RPMI7951 (cell line): ENCODE measurements at regions not wholly inside any gene's neighbourhood (a gene's known extent, or its start where the extent isn't known, plus 50 kb on each side); places are given as distances from the start of the nearest gene placed in this dataset.
"Not testable (repeated sequence)": the region's sequence is repeated elsewhere in the genome, so short reads cannot be mapped to it uniquely, and the experiment has no call there.

Experiments used
- DNase-seq: peaks from one replicate; pipeline ENCODE4 v3.0.0-alpha.2; 2012; ENCODE audit warnings: low read depth

DNA sequence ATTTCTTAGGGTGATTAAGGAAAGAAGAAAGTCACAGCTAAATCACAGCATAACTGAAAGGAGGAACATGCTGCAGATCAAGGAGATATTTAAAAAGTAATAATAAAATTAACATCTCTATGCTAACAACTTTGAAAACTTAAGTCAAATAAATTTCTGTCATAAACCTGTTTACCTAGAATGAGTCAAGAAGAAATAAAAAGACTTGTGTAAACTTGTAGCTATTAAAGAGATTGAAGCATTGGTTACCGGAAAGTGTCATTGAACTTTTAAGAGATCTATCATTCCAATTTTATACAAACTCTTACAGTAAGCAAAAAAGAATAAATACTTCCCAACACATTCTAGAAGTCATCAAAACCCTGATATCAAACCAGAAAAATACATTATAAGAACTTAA is 520.1 kb upstream of the SYT4 start:
- no peak for DNase-seq

DNA sequence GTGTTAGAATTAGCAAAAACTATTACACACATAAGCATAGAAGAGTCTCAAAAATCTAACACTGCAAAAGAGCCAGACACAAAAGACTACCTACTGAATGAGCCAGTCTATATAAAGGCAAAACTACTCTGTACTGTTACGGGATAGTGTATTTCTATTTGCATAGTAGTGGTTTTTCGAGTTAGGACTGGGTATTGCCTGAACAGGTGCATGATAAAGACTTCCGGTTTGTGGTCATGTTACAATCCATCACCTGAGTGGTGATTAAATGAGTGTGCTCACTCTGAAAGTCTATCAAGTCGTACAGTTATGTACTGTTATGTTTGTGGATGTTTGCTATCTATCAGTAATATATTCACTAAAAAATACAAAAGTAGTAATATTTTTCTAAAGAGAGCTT is 523.3 kb upstream of the SYT4 start:
- DNase-seq = no peak

DNA sequence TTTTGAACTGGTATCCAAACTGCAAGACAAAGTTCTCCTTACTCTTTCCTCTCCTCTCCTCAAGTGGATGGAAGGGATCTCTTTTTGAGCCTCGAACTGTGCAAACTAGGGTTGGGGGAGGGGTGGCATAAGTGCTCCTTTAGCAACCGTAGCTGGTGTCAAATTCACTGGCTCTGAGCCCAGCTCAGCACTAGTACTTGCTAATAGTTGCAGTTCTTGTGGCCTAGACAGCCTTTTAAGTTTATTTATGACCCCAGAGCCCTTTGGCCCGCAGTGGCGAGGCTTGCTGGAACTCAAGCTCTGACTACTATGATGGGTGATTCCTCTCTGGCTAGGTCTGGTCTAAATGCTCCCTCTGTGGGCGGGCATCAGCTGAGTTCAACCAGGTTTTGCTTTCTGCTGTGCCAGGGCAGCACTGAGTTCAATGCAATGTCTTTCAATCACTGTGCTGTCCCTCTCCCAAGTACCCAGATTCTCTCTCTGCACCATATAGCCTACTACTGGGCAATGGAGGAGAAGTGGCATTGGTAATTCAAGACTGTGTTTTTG is 528.4 kb upstream of the SYT4 start:
- DNase-seq = no peak

DNA sequence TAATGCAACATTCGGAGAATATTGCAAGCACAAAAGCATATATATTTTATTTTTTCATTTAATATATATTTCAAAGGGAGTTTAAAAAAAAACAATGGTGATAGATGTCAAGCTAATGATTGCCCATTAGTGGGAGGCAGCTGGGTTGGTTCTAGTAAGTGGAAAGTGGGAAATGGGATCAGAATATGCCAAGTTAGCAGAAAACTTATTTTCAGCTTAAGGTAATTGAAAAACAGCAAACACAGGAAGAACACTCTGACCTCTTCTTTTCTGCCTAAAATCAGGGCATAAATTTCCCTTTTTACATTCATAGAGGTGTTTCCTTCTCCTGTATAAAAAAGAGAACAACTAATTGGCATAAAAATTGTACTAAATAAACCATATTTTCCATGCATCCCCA is 535.3 kb upstream of the SYT4 start:
- no peak for DNase-seq

DNA sequence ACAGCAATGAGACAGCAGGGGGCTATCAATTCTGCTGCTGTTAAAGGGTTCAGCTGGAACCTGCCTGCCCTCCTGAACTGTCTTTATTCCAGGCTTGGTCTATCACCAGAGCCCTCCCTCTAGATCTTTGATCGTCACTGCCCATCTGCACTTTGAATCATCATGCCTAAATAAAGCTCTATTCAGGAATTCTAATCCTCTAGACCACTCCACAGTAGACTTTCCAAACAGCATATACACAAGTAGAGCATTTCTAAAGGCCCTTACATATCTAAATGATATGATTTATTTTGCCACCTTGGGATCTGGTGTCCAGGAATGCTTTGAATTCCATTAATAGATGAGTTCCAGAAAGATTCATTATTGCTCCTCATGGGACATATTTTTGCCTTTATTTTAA is 542.1 kb upstream of the SYT4 start:
- DNase-seq = no peak

DNA sequence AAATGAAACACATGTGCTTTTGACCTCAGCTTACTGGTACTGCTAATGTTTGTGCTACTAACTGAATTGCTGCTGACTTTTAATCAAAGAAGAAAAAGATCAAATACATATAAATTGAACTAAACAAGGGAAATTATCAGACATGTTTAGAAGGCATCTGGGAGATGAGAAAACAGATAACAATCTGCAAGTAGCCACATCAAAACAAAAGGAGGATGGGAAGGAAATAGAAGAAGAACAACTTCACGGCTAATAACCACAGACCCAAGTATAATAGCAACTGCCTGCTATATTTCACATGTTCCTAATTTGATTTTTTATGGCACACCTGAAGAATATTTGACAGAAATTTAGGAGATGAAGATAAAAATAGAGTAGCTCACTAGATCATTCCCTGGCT is 542.6 kb upstream of the SYT4 start:
- no peak for DNase-seq

DNA sequence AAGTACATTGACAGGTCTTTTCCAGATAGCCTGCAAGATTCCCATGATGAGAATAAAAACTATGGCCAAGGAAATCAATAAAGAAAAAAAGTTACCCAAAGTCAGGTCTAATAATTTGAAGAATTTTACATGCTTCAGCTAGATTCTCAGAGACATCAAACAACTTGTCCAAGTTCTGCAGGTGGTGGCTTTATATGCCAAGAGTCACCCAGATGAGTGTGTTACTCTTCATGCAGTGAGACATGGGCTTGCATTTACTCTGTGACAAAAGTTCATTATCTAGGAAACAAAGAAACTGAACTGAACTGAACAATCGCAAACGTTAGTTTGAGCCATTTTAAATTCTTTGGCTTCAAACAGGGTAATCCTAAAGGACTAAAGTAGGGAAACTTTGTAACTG is 548.5 kb upstream of the SYT4 start:
- DNase-seq = no peak

DNA sequence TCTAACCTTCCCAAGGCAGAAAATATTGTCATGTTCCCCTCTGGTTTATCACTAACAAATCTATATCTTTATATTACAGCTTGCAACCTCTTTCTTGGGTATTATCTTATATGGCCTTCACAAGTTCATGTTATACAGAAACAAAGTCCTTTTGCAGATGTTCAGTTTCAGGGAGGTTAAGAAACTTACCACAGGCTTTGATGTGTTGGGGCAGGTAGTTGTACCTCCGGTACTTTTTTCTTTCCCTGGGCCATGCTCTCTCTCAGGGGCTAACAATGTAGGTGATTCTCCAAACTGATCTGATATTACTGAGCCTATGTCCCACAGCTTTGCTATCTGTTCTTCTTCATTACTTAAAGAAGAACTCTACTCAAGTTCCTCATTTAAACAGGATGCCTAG is 548.9 kb upstream of the SYT4 start:
- DNase-seq = no peak

DNA sequence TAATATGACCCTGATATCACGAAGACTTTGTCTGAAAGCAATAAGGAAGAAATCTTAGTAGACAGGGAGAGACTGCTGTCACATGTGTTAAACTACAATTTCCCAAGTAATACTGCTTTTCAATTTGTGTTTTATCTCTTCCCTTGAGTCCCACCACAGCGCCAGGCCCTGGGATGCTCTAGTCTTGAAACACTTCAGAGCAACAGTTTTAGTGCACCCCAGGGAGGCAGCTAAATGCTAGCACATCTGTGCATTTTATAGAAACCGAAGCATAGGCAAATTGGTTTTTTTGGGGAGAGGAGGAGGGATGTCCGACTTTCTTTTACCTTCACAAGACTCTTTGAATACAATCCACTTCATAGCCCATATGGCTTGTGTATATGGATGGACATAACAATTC is 550.0 kb upstream of the SYT4 start:
- DNase-seq = no peak

DNA sequence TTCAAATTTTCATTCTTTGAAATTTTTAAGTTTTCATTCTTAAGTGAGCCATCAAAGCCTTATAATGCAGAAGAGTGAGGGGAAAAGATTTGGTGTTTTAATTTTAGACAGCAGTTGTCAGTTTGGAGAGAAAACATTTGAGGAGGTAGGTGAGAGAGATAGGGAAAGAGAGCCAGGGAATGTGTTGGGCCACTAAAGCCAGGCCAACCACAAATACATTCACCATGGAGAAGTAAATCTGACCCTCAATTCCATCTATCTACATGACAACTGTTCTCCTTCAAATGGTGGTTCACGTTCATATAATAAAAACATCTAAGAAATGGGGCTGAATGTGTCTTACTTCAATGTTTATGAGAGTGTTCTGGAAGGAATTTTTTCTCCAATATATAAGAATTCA is 553.0 kb upstream of the SYT4 start:
- DNase-seq = no peak

DNA sequence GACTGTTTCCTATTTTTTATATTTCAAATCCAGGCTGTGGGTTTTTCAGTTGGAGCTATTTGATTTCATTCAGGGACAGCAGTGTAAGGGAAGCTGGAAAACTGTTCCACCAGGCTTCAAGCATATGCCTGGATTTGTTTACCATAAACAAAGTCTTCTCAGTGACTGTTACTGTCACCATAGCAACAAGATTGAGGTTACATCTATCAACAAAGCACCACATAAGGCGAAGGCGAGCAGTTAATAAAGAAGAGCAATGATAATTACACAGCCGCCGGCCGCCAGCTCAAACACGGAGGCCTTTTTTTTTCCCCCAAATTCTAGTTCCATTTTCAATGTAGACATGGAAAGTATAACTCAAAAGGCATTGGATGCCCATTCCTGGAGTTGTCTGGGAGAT is 553.7 kb upstream of the SYT4 start:
- peak; percentile 16 for DNase-seq

DNA sequence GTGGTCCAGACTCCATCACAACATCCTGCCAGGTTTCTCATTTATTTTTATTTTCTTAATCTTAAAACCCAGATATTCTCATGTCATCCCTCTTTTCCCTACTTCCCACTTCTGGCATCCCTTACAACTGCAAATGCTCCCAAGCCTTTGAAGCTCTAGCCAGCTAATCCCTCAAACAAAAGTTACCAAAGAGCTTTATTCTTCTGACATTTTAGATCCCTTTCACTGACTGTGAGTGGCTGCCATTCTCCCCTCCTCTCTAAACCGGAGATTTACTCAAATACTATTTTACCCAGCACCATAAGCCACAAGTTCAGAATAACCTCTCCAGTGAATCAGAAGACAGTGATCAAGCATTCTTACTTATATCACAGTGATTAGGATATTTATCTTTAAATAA is 569.0 kb upstream of the SYT4 start:
- DNase-seq = no peak

DNA sequence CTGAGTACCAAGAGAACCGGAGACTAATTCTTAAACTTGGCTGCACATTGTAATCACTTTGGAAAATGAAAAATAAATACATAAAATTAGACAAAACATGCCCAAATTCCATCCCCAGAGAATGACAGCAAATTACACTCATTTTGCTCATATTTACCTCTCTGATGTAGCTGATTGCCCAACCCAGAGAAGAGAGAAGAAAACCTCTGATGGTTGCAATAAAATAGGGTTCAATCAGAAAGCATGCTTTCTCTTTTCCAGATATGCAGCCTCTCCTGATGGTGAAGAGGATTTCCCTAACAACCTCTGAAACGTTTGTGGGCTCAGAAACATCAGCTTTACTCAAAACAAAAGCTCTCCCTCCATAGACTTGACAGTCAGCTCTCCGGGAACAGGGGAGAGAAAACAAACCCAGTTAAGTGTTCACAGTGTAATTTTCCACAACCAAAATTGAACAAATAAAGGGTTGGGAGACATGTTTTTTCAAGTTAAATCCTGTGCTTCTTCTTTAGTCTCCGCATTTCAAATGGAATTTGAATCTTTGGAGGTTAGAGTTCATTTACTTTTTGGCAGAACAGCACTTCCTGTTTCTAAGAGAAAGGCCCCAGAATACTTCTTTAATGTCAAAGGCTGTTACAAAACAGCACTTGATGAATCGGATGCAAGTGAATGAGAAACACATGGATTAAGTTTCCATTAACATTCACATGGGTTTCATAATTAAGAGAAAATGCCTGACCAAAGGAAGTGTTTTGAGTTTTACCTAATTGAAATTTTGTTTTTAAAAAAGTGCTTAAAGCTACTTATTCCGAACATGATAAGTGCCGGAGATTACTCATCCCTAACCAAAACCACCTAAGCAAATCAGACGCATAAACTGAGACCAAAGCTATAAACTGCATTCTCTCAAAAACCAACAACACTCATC is 570.1 kb upstream of the SYT4 start:
- DNase-seq = peak; percentile 39

DNA sequence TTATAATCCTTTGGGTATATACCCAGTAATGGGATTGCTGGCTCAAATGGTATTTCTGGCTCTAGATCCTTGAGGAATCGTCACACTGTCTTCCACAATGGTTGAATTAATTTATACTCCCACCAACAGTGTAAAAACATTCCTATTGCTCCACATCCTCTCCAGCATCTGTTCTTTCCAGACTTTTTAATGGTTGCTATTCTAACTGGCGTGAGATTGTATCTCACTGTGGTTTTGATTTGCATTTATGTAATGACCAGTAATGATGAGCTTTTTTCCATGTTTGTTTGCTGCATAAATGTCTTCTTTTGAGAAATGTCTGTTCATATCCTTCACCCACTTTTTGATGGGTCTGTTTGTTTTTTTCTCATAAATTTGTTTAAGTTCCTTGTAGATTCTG is 572.5 kb upstream of the SYT4 start:
- DNase-seq = not testable (repeated sequence)

DNA sequence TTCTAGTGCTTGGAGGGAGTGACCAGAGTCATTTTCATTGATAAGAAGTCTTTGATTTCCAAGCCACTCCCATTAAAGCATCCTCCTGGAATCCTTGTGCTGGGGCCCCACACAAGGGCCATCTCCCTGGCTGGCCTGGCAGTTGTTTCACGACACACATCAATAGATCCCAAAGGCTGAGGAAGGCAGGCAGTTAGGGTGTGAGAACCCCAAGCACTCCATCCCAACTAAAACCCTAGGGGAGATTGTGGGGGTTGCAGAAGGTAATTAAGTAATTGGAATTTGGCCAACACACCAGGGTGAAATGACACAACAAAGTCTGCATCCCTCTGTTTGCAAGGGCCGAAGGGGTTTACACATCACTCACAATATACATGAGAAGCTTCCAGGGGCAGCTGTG is 578.1 kb upstream of the SYT4 start:
- DNase-seq = no peak

DNA sequence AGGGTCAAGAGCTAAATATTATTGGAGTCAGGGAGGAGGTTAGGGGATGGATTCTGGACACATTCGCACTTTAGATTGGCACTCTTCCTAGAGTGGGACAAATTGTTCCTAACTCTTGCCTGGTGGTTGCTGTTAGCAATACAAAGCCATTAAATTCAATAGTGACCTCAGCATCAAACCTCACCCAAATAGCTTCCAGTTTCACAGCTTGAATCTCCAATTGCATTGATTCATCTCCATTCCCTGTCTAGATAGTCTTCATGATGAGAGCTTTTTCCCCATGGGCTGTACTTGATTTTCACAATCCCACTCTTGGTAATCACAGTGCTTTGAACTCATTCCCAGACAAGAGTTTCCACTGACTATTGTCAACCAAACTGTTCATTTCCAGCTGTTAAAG is 585.9 kb upstream of the SYT4 start:
- no peak for DNase-seq

DNA sequence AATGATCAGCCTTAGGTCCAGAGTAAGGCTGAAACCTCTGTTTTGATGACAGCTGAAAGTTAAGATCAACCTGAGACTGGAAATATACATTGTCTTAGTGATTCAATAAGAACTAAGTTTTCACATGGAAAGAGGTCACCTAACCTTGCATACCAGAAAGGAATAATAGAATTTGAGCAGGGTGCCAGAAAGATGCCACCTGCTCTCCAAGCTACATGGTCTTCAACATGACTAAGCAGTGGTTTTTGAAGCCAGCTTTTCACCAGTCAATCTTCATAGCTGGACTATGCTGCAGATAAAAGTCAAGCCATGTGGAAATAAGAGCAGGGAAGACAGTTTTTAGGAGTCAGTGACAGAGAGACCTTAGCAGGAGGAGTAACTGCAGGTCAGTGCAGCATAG is 589.4 kb upstream of the SYT4 start:
- no peak for DNase-seq

DNA sequence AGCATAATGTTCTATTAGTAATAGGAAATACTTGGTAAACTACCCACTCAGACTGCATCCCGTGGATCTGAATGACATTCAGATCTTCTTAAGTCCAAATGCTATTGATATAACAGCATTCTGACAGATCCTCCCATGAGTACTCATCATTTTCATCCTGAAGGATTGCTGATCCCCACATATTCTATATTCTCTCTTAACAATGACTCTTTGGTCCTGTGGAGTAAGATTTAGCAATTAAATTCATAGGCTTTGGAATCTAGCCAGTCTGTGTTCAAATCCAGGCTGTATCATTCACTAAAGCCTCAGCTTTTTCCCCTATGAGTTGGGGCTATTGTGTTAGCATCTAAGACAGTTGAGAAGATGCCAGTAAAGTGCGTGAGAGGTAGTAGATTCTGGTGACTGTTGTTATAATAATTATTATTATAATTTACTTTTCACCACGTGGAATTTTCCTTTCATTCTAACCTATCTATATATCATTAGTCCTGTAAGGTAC is 591.3 kb upstream of the SYT4 start:
- no peak for DNase-seq

DNA sequence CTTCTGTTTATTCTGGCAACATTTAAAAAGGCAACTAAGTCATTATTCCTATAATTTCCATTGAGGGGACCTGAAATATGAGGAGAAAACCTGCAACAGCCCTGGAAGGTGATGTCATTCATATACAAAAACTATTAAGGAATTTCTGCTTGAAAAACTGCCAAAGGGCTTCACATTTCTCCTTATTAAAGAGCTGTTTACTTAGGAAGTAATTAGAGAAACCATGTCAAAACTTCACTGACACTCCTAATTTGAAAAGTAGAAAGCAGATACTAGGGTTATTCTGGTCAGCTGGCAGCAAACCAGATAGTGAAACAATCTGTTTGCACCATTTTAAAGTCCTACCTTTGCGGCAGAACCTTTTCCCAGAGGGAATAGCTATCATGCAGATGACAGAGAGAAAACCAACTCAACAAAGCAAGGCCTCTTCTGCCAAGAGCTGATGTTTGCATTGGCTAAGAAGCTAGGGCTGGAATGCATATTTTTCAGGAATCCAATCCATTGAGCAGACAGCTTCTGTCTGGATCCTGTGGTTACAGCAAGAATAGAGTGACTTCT is 592.2 kb upstream of the SYT4 start:
- DNase-seq = no peak

DNA sequence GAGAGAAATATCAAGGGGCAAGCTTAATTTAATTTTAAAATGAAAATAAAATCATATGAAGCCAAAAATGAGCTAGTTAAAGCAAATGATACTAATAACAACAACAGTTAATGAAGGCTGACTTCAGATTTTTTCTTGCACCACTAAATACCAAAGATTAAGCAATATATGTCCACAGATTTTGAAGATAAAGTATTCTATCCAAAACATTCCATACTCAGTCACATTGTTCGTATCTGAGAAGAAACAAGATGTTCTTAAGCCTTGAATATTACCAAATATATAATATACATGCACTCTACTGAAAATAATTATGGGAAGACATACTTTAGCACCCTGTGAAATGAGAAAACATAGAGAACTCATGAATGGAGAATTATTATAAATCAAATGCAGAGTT is 593.3 kb upstream of the SYT4 start:
- no peak for DNase-seq

DNA sequence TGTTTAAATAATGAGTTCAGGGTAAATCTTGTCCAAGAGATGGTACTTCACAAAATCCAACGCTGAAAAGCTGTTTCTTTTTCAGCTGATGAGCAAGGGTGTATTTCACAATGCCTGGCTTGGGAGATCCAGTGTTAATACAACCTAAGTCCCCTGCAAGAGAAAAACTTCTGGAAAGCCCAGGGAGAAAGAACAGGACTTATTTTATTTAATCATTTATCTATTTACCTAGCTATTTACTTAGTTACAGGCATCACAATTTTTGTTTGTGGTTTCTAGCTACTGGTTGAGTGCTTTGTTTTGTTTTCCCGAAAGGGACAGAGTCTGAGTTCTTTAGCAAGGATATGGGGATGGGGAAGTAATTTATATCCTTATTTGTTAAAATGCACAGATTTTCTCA is 598.2 kb upstream of the SYT4 start:
- DNase-seq = no peak

DNA sequence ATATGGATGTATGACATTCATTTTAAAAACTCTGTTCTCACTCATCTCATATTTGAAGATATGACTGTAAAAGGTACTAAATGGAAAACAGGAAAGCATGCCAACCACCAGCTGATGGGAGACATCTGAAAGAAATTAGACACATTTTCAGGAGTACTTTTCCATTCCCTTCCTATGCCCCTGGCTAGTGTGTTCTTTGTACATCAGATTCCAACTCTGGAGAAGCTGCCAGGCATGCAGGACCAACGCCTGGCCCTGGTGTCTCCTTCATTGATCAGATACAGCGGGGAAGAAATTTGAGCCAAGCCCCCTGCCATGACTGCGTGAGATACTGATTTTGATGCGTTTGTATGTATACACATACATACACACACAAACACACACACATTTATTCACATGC is 599.0 kb upstream of the SYT4 start:
- DNase-seq = peak; percentile 13

DNA sequence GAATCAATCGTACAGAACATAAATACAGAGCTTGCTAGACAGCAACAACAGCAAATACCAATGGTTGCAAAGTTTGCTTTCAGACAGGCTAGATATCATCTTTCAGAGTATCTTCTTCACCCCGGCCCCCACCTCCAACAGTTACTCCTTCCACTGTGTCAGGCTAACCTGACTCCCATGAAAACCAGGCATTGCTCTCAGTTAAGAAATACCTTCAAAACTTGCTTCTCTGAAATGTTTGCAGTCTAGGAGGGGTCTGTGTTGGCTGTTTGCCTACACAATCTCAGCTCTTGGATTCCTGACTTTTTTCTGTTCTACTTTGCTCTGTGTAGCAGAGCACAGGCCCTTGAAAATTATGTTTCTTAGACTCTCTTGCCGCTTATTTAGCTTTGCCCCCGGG is 599.5 kb upstream of the SYT4 start:
- no peak for DNase-seq
